ENCODE measurements at regions not wholly inside any gene's neighbourhood (a gene's known extent, or its start where the extent isn't known, plus 50 kb on each side); places are given as distances from the start of the nearest gene placed in this dataset.

- no peak for TF ChIP-seq CTCF (IDR thresholded peaks at IDR 0.05; ENCODE audit: unreplicated experiment in 3 of 3)
- Mint-ChIP-seq H3K9me3 (no peaks in the 10 kb centered on the region), H3K36me3 (ENCODE audit: low read depth) (no peaks in the 10 kb centered on the region), H3K27me3 (ENCODE audit: low read depth) (peaks cover 3% of the 10 kb centered on the region), H3K4me1 (no peaks in the 10 kb centered on the region), H3K4me3 (no peak overlapping the region), H3K27ac (no peak overlapping the region)
These were observed 704.0 kb downstream of the RNF144A start for GRCh38 chr2:7621018-7621814.

GRCh38 chr2:7625392-7626138, 708.4 kb downstream of the RNF144A start:
- Mint-ChIP-seq H3K36me3 (ENCODE audit: low read depth) (no peaks in the 10 kb centered on the region), H3K4me1 (no peaks in the 10 kb centered on the region), H3K27ac (no peak overlapping the region), H3K4me3 (no peak overlapping the region), H3K27me3 (ENCODE audit: low read depth) (peaks cover 3% of the 10 kb centered on the region), H3K9me3 (no peaks in the 10 kb centered on the region)
- TF ChIP-seq CTCF (IDR thresholded peaks at IDR 0.05; ENCODE audit: unreplicated experiment in 3 of 3): no peak

- Mint-ChIP-seq H3K27ac (no peak overlapping the region), H3K9me3 (no peaks in the 10 kb centered on the region), H3K4me3 (no peak overlapping the region), H3K27me3 (ENCODE audit: low read depth) (peaks cover 3% of the 10 kb centered on the region), H3K36me3 (ENCODE audit: low read depth) (no peaks in the 10 kb centered on the region), H3K4me1 (no peaks in the 10 kb centered on the region)
- no peak for TF ChIP-seq CTCF (IDR thresholded peaks at IDR 0.05; ENCODE audit: unreplicated experiment in 3 of 3)
These were observed 708.9 kb downstream of the RNF144A start for GRCh38 chr2:7626139-7626537.

- no peak overlapping the region for H3K4me3 Mint-ChIP-seq
- peaks cover 3% of the 10 kb centered on the region for H3K27me3 Mint-ChIP-seq (ENCODE audit: low read depth)
- H3K4me1 Mint-ChIP-seq: no peaks in the 10 kb centered on the region
- TF ChIP-seq CTCF (IDR thresholded peaks at IDR 0.05; ENCODE audit: unreplicated experiment in 3 of 3): no peak
- peaks cover 2% of the 10 kb centered on the region for H3K9me3 Mint-ChIP-seq
- H3K36me3 Mint-ChIP-seq (ENCODE audit: low read depth): no peaks in the 10 kb centered on the region
- H3K27ac Mint-ChIP-seq: no peak overlapping the region
These were observed 710.4 kb downstream of the RNF144A start for GRCh38 chr2:7627583-7627982.

GRCh38 chr2:7632420-7632819, 715.2 kb downstream of the RNF144A start:
- no peaks in the 10 kb centered on the region for H3K4me1 Mint-ChIP-seq
- H3K9me3 Mint-ChIP-seq: peaks cover 2% of the 10 kb centered on the region

More at GRCh38 chr2:7632420-7632819, 715.2 kb downstream of the RNF144A start:
- TF ChIP-seq CTCF (IDR thresholded peaks at IDR 0.05; ENCODE audit: unreplicated experiment in 3 of 3): no peak
- no peaks in the 10 kb centered on the region for H3K27me3 Mint-ChIP-seq (ENCODE audit: low read depth)
- H3K36me3 Mint-ChIP-seq (ENCODE audit: low read depth): no peaks in the 10 kb centered on the region
- H3K4me3 Mint-ChIP-seq: no peak overlapping the region
- H3K27ac Mint-ChIP-seq: no peak overlapping the region

Measured in nephron (organoid).